ENCODE measurements at regions not wholly inside any gene's neighbourhood (a gene's known extent, or its start where the extent isn't known, plus 50 kb on each side); places are given as distances from the start of the nearest gene placed in this dataset.

GRCh38 chr3:24917908-24918307, 423.3 kb upstream of the THRB start:
- TF ChIP-seq, protein P1, sequence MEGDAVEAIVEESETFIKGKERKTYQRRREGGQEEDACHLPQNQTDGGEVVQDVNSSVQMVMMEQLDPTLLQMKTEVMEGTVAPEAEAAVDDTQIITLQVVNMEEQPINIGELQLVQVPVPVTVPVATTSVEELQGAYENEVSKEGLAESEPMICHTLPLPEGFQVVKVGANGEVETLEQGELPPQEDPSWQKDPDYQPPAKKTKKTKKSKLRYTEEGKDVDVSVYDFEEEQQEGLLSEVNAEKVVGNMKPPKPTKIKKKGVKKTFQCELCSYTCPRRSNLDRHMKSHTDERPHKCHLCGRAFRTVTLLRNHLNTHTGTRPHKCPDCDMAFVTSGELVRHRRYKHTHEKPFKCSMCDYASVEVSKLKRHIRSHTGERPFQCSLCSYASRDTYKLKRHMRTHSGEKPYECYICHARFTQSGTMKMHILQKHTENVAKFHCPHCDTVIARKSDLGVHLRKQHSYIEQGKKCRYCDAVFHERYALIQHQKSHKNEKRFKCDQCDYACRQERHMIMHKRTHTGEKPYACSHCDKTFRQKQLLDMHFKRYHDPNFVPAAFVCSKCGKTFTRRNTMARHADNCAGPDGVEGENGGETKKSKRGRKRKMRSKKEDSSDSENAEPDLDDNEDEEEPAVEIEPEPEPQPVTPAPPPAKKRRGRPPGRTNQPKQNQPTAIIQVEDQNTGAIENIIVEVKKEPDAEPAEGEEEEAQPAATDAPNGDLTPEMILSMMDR (IDR thresholded peaks at IDR 0.05) = no peak
- H3K9me3 Mint-ChIP-seq = peaks cover 33% of the 10 kb centered on the region
- H3K36me3 Mint-ChIP-seq (ENCODE audit: low read depth) = no peaks in the 10 kb centered on the region
- no peaks in the 10 kb centered on the region for H3K4me1 Mint-ChIP-seq (ENCODE audit: low read depth)
- H3K4me3 Mint-ChIP-seq = no peak overlapping the region
- H3K27ac Mint-ChIP-seq = no peak overlapping the region
- H3K27me3 Mint-ChIP-seq (ENCODE audit: insufficient read depth) = no peaks in the 10 kb centered on the region
- DNase-seq = no peak

DNA sequence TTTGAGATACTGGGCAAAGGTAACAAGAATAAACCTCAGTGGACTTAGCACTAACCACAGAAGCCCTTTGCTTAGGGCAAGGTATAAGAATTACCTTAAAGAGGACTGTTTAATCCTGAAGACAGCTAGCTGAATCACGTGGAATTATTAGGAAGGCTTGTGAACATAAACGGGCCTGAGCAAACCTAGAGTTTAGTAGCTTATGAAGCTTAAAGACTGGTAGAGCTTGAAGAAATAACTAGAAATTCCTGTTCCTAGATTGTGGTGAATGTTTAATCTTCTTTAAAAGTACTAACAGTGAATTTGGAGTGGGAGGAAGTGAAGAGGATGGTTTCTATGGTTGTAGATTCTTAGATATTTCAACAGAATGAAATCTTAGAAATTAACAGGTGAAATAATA, 428.9 kb upstream of the THRB start:
- no peak overlapping the region for H3K4me3 Mint-ChIP-seq
- TF ChIP-seq, protein P1 (IDR thresholded peaks at IDR 0.05) = no peak
- peaks cover 34% of the 10 kb centered on the region for H3K9me3 Mint-ChIP-seq
- H3K4me1 Mint-ChIP-seq (ENCODE audit: low read depth) = no peaks in the 10 kb centered on the region
- no peak for DNase-seq
- no peaks in the 10 kb centered on the region for H3K36me3 Mint-ChIP-seq (ENCODE audit: low read depth)
- H3K27me3 Mint-ChIP-seq (ENCODE audit: insufficient read depth) = no peaks in the 10 kb centered on the region
- H3K27ac Mint-ChIP-seq = no peak overlapping the region

- H3K36me3 Mint-ChIP-seq (ENCODE audit: low read depth) = no peaks in the 10 kb centered on the region
- no peak overlapping the region for H3K4me3 Mint-ChIP-seq
- H3K9me3 Mint-ChIP-seq = peaks cover 26% of the 10 kb centered on the region
- no peak for DNase-seq
- H3K4me1 Mint-ChIP-seq (ENCODE audit: low read depth) = no peaks in the 10 kb centered on the region
- H3K27me3 Mint-ChIP-seq (ENCODE audit: insufficient read depth) = peaks cover 2% of the 10 kb centered on the region; the same call in 1 of the 2 replicates
- TF ChIP-seq, protein P1 (IDR thresholded peaks at IDR 0.05) = no peak
- H3K27ac Mint-ChIP-seq = no peak overlapping the region
These were observed 434.9 kb upstream of the THRB start for GRCh38 chr3:24929521-24929920.

DNA sequence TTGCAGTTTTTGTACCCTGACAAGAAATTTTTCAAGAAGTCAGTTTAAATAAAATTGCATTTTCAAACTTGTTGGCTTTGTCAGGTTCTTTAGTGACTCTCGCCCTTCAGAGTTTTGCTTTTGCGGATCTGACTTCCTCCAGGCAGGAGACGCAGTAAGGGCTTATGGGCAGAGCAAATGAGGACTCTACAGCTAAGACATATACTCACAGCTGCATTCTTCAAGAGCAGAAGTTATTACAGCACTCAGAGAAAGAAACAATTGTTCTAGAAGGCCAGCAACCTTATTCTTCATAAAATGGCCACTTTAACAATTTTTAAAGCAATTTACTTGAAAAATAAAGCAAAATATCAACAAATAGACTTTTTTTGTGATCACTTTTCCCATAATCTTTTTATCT, 438.8 kb upstream of the THRB start:
- Mint-ChIP-seq H3K27ac (no peak overlapping the region), H3K4me3 (no peak overlapping the region), H3K27me3 (ENCODE audit: insufficient read depth) (peaks cover 2% of the 10 kb centered on the region; the same call in 1 of the 2 replicates), H3K4me1 (ENCODE audit: low read depth) (no peaks in the 10 kb centered on the region), H3K36me3 (ENCODE audit: low read depth) (no peaks in the 10 kb centered on the region), H3K9me3 (peaks cover 16% of the 10 kb centered on the region)
- no peak for DNase-seq
- TF ChIP-seq, protein P1 (IDR thresholded peaks at IDR 0.05) = no peak

DNA sequence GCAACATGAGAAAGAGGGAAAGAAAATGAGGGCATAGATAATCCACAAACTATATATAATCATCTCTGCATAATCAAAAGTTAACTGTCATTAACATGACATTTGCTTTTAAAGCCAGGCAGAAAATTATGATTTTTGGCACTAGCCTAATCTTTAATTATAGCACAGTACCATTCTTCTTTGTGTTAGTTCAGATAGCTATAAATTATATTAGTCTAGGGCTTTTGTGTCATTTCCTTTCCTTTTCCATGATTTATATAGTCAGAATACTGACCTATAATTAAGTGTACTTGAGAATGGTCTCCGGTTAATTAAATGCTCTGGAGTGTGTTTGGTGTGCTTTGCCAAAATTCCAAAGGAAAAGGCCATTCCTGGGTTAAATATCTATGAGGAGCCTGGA, 441.9 kb upstream of the THRB start:
- TF ChIP-seq, protein P1 (IDR thresholded peaks at IDR 0.05) = no peak
- no peaks in the 10 kb centered on the region for H3K4me1 Mint-ChIP-seq (ENCODE audit: low read depth)
- no peaks in the 10 kb centered on the region; the same call in 1 of the 2 replicates for H3K36me3 Mint-ChIP-seq (ENCODE audit: low read depth)
- H3K27me3 Mint-ChIP-seq (ENCODE audit: insufficient read depth) = peaks cover 2% of the 10 kb centered on the region; the same call in 1 of the 2 replicates
- peaks cover 8% of the 10 kb centered on the region for H3K9me3 Mint-ChIP-seq
- no peak overlapping the region for H3K4me3 Mint-ChIP-seq
- DNase-seq = no peak
- no peak overlapping the region for H3K27ac Mint-ChIP-seq

DNA sequence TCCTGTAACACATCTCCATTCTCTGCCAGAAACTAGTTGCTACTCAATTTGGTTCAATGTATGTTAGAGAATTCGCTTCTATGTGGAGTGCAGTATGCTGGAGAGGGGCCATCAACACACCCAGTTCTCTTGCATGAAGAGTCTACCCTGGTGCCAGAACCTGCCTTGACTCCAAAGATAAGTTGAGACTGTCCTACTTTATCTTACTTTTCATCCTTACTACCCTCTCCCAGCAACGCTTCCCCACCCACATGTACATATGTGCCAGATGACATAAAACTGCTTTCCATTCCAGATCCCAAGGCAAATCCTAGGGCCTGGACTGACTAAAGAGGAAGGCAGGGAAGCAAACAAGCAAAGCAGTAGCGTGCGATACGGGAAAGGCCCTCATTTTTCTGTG, 442.6 kb upstream of the THRB start:
- Mint-ChIP-seq H3K4me3 (no peak overlapping the region), H3K9me3 (peaks cover 8% of the 10 kb centered on the region), H3K27me3 (ENCODE audit: insufficient read depth) (peaks cover 2% of the 10 kb centered on the region; the same call in 1 of the 2 replicates), H3K36me3 (ENCODE audit: low read depth) (no peaks in the 10 kb centered on the region; the same call in 1 of the 2 replicates), H3K27ac (no peak overlapping the region), H3K4me1 (ENCODE audit: low read depth) (no peaks in the 10 kb centered on the region)
- TF ChIP-seq, protein P1 (IDR thresholded peaks at IDR 0.05) = no peak
- DNase-seq = no peak

Measured in HFFc6 (cell line).